ENCODE measurements at regions not wholly inside any gene's neighbourhood (a gene's known extent, or its start where the extent isn't known, plus 50 kb on each side); places are given as distances from the start of the nearest gene placed in this dataset.

DNA sequence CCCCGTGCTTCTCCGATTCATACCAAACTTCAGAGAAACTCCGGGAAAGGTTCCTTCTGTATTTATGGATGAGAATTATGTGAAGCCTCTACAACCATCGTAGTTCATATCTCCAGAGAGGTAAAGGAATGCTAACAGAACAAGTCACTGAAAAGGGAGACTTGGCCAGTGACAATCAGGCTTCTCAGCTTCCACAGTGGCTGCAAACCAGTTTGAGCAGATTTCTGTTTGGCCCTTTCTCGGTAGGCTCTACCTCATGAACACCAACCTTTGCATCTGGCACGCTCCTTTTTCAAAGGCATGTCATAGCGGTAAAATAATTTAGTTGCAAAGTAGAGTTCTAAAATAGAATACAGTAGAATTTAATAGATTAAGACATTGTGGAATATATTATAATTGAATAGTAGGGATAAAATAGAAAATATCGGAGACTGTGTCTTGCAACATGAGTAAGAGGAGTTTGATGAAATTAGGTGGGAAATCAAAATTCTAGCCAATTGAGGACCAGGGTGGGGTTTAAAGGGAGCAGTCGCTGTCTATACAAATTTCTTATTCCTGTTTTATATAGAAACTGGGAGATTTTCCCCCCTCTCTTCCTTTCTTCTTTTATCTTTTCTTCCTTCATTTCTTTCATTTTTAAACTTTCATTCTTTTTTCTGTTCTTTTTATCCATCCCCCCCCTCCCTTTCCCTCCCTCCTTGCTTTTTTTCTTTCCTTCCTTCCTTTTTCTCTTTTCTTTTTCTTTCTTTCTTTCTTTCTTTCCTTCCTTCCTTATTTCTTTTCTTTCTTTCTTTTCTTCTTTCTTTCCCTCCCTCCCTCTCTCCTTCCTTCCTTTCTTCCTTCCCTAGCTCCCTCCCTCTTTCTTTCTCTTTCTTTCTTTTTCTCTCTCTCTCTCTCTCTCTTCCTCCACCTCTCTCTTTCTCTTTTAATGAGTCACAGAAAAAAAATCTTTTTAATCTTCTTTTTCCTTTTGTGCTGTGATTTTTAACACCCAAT lies 161.5 kb upstream of the KLF6 start:
- POLR2A ChIA-PET: no interaction called here
- CTCF ChIA-PET: no interaction called here
- TF ChIP-seq, protein P1, sequence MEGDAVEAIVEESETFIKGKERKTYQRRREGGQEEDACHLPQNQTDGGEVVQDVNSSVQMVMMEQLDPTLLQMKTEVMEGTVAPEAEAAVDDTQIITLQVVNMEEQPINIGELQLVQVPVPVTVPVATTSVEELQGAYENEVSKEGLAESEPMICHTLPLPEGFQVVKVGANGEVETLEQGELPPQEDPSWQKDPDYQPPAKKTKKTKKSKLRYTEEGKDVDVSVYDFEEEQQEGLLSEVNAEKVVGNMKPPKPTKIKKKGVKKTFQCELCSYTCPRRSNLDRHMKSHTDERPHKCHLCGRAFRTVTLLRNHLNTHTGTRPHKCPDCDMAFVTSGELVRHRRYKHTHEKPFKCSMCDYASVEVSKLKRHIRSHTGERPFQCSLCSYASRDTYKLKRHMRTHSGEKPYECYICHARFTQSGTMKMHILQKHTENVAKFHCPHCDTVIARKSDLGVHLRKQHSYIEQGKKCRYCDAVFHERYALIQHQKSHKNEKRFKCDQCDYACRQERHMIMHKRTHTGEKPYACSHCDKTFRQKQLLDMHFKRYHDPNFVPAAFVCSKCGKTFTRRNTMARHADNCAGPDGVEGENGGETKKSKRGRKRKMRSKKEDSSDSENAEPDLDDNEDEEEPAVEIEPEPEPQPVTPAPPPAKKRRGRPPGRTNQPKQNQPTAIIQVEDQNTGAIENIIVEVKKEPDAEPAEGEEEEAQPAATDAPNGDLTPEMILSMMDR (IDR thresholded peaks at IDR 0.05; ENCODE audit: insufficient read depth, low read length, missing control alignments): no peak
- no peak for DNase-seq (ENCODE audit: low read depth, low spot score)
- H3K4me3 ChIP-seq (ENCODE audit: low read depth, low read length): no peak overlapping the region

DNA sequence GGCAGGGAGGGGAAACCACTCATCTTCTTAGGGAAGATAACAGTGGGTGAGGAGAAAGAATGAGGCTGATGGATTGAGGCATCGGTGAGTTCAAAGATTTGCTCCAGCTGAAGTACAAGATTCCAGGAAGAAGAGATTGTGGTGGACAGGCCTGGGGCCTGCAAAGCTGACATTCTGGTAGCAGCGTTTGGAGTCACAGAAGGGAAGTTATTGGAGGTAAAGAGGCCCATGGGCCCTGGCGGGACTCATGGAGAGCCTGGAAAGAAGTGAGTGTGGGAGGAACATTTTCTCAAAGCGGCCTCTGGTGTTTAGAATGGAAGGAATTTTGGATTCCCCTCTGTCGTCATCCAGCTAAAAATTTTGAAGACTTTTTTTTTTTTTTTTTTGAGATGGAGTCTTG lies 160.0 kb upstream of the KLF6 start:
- H3K4me3 ChIP-seq (ENCODE audit: low read depth, low read length): no peak overlapping the region
- DNase-seq (ENCODE audit: low read depth, low spot score): no peak
- TF ChIP-seq, protein P1 (IDR thresholded peaks at IDR 0.05; ENCODE audit: insufficient read depth, low read length, missing control alignments): no peak
- ChIA-PET CTCF (no interaction called here), POLR2A (no interaction called here)

DNA sequence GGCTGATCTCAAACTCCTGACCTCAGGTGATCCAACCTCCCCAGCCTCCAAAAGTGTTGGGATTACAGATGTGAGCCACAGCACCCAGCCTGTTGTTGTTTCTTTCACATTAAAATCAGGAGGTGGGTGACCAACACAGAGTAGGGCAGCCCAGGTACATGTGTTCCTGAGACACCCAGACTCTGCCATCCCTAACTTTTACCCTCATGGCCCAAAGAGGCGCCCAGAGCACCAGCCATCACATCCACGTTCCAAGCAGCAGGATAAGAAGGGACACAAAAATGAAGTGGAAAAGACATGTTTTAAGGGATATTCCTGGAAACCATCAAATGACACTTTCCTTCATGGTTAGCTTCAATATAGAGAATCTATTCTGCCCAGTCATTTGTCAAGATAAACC lies 159.6 kb upstream of the KLF6 start:
- TF ChIP-seq, protein P1 (IDR thresholded peaks at IDR 0.05; ENCODE audit: insufficient read depth, low read length, missing control alignments): no peak
- POLR2A ChIA-PET: interaction anchor here (0.7 kb wide), 1 partner anchor 50 kb away, joined by 5 read pairs; no protein-coding TSS in a partner anchor

DNA sequence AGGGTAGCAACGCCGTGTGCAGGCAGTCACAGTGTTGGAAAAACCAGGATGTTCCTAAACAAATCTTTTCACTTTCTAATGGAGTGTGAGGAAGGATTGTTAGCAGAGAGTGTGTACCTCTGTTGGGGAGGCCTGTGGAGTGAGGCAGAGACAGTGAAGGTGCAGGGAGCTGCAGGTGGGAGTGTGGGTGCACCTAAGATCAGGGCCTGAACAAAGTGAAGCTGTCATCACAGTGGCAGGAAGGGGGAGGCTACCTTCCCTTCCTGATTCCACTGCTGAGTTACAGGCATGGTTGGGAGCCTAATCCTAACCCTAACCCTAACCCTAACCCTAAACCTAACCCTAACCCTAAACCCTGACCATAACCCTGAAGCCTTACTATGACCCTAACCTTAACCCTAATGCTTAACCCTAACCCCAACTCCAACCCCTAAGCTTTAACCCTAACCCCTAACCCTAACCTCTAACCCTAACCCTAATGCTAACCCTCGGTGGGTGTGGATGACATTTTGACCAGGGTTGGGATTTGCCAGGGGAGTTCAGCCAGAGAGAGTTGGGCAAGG lies 158.8 kb upstream of the KLF6 start:
- ChIA-PET POLR2A (interaction anchor here (0.7 kb wide), 1 partner anchor 49 kb away, joined by 5 read pairs; no protein-coding TSS in a partner anchor), CTCF (no interaction called here)
- DNase-seq (ENCODE audit: low read depth, low spot score): no peak
- TF ChIP-seq, protein P1 (IDR thresholded peaks at IDR 0.05; ENCODE audit: insufficient read depth, low read length, missing control alignments): no peak
- no peak overlapping the region for H3K4me3 ChIP-seq (ENCODE audit: low read depth, low read length)

More for the DNA sequence above, 159.6 kb upstream of the KLF6 start:
- no peak overlapping the region for H3K4me3 ChIP-seq (ENCODE audit: low read depth, low read length)
- CTCF ChIA-PET: no interaction called here
- no peak for DNase-seq (ENCODE audit: low read depth, low spot score)

DNA sequence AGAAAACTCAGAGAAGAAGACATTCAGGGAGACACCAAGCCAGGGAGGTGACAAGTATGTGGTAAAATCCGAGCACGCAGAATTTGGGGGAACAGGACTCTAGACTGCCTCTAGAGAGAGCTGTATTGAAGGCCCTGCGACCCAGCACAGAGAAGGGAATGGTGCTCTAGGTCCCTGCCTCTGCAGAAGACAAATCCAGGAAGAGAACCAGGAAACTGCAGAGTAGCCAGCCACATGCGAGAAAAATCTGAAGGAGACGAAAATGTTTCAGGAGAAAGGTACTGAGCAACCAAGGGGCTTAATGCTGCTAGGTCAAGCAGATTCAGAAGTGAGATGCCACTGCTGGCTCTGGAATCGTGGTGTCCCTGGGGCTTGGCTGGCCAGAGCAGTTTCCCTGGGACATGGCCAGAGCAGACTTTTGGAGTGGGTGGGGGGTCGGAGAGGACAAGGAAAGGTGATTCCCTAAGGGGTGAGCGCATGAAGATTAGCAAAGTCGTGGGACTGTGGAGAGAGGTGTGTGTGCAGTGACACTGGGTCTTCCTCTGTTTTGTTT lies 158.0 kb upstream of the KLF6 start:
- H3K4me3 ChIP-seq (ENCODE audit: low read depth, low read length): no peak overlapping the region; the same call in 1 of the 2 replicates
- DNase-seq (ENCODE audit: low read depth, low spot score): no peak
- TF ChIP-seq, protein P1 (IDR thresholded peaks at IDR 0.05; ENCODE audit: insufficient read depth, low read length, missing control alignments): no peak
- CTCF ChIA-PET: no interaction called here
- POLR2A ChIA-PET: interaction anchor here (0.6 kb wide), 1 partner anchor 566 kb away, joined by 3 read pairs; no protein-coding TSS in a partner anchor

DNA sequence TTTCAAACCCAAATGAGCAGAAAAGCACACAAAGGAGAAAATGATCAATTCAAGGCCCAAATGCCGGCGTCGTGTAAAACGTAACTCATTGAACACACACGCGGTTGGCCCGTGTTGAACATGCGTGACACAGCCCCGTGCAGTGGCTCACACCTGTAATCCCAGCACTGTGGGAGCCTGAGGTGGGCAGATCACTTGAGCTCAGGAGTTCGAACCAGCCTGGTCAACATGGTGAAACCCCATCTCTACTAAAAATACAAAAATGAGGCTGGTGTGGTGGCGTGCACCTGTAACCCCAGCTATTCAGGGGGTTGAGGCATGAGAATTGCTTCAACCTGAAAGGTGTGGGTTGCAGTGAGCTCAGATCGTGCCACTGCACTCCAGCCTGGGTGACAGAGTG lies 156.7 kb upstream of the KLF6 start:
- ChIA-PET POLR2A (no interaction called here), CTCF (interaction anchor here (1.3 kb wide), 1 partner anchor 11 kb away, joined by 4 read pairs; no protein-coding TSS in a partner anchor)
- no peak for DNase-seq (ENCODE audit: low read depth, low spot score)
- H3K4me3 ChIP-seq (ENCODE audit: low read depth, low read length): no peak overlapping the region
- TF ChIP-seq, protein P1 (IDR thresholded peaks at IDR 0.05; ENCODE audit: insufficient read depth, low read length, missing control alignments): no peak

Measured in AG04449 (cell line).